ENCODE measurements at regions not wholly inside any gene's neighbourhood (a gene's known extent, or its start where the extent isn't known, plus 50 kb on each side); places are given as distances from the start of the nearest gene placed in this dataset.

DNA sequence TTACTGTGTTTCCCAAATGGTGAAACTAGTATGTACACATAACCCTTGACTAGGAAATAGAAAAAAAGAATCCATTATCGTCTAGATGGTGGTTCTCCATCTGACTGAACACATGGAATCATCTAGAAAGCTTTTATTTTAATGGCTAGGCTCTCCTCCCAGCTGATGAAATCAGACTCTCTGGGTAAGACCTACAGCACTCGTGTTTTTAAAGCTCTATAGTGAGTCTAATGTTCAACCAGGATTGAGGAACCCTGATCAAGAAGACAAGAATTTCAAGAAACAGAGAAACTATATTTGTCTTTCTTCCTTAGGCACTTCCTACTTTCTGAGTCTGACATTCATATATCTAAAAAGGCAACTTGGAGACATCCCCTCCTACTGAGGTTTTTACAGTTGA lies 118.8 kb downstream of the TMCO5A start:
- TF ChIP-seq, protein P1, sequence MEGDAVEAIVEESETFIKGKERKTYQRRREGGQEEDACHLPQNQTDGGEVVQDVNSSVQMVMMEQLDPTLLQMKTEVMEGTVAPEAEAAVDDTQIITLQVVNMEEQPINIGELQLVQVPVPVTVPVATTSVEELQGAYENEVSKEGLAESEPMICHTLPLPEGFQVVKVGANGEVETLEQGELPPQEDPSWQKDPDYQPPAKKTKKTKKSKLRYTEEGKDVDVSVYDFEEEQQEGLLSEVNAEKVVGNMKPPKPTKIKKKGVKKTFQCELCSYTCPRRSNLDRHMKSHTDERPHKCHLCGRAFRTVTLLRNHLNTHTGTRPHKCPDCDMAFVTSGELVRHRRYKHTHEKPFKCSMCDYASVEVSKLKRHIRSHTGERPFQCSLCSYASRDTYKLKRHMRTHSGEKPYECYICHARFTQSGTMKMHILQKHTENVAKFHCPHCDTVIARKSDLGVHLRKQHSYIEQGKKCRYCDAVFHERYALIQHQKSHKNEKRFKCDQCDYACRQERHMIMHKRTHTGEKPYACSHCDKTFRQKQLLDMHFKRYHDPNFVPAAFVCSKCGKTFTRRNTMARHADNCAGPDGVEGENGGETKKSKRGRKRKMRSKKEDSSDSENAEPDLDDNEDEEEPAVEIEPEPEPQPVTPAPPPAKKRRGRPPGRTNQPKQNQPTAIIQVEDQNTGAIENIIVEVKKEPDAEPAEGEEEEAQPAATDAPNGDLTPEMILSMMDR (IDR thresholded peaks at IDR 0.05): no peak
- TF ChIP-seq EZH2 (IDR thresholded peaks at IDR 0.05; ENCODE audit: borderline replicate concordance, insufficient read depth, low read depth, low read length, poor library complexity, severe bottlenecking): no peak
